ENCODE measurements at regions not wholly inside any gene's neighbourhood (a gene's known extent, or its start where the extent isn't known, plus 50 kb on each side); places are given as distances from the start of the nearest gene placed in this dataset.

DNA sequence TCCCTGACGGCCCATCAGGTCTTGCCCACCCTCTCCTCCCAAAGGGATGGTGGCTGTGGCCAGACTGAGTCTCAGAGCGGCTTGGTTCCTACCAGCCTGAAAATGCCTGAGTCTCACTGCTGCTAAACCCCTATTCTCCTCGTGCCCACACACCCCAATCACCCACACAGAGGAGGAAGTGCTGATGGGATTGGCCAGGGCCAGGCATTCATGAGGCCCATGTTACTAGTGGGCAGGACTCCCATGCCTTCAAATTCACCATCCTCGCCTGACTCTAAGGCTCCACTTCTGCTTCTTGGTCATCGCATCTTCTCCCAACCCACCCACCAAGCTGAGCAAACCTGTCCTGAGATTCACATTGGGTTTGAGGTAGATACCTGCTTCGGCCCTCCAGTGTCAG, 80.1 kb upstream of the CST7 start:
- DNase-seq, result no peak
- Histone ChIP-seq H3K4me3 (ENCODE audit: low read length) (no peak overlapping the region), H3K27me3 (ENCODE audit: control insufficient read depth, insufficient read depth, low read length) (no peaks in the 10 kb centered on the region), H3K36me3 (ENCODE audit: control insufficient read depth, insufficient read depth, low read length) (no peaks in the 10 kb centered on the region), H3K9me3 (ENCODE audit: control insufficient read depth, low read depth, low read length) (no peaks in the 10 kb centered on the region), H3K27ac (ENCODE audit: low read length) (no peak overlapping the region), H3K4me1 (ENCODE audit: control insufficient read depth, insufficient read depth, low read length) (no peaks in the 10 kb centered on the region)
- whole genome bisulfite sequencing (ENCODE audit: insufficient coverage, low lambda C conversion rate), result no CpG with 5 or more reads among the region's 6 CpGs

DNA sequence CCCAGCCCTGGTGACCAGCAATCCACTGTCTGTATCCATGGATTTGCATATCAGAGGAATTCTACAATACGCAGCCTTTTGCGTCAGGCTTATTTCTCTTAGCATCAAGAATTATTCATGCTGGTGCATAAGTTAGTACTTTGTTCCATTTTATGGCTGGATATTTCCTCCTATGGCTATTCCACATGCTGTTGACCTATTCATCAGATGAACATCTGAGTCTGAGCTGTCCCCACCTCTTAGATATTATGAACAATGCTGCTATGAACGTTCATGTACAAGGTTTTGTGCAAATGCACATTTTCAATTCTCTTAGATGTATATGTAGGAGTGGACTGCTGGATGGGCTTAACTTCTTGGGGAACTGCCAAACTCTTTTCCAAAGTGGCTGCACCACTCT, 79.0 kb upstream of the CST7 start:
- no CpG with 5 or more reads among the region's 3 CpGs for WGBS (ENCODE audit: insufficient coverage, low lambda C conversion rate)
- no peaks in the 10 kb centered on the region for H3K27me3 ChIP-seq (ENCODE audit: control insufficient read depth, insufficient read depth, low read length)
- H3K4me1 ChIP-seq (ENCODE audit: control insufficient read depth, insufficient read depth, low read length), result no peaks in the 10 kb centered on the region
- DNase-seq, result no peak
- no peaks in the 10 kb centered on the region for H3K36me3 ChIP-seq (ENCODE audit: control insufficient read depth, insufficient read depth, low read length)
- no peaks in the 10 kb centered on the region for H3K9me3 ChIP-seq (ENCODE audit: control insufficient read depth, low read depth, low read length)
- no peak overlapping the region for H3K4me3 ChIP-seq (ENCODE audit: low read length)
- H3K27ac ChIP-seq (ENCODE audit: low read length), result no peak overlapping the region

DNA sequence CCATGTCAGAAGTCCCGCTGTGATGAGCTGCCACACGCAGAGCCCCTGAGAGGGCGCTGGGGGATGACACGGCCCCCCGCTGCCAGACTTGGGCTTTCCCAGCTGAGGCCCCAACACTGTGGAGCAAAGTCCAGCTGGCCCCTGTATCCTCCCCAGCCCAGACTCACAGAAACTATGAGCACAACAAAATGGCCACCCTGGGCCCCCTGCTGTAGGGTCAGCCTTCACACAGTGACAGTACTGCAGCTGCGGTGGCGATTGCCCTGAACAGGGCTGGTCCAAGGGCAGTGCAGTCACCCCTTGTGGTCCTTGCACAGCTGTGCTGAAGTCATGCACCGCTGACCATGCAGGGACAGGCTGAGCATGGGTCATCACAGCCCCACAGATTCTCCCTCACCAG, 78.2 kb upstream of the CST7 start:
- no peaks in the 10 kb centered on the region for H3K27me3 ChIP-seq (ENCODE audit: control insufficient read depth, insufficient read depth, low read length)
- no peaks in the 10 kb centered on the region for H3K9me3 ChIP-seq (ENCODE audit: control insufficient read depth, low read depth, low read length)
- no CpG with 5 or more reads among the region's 8 CpGs for WGBS (ENCODE audit: insufficient coverage, low lambda C conversion rate)
- no peaks in the 10 kb centered on the region for H3K36me3 ChIP-seq (ENCODE audit: control insufficient read depth, insufficient read depth, low read length)
- no peaks in the 10 kb centered on the region for H3K4me1 ChIP-seq (ENCODE audit: control insufficient read depth, insufficient read depth, low read length)
- no peak overlapping the region for H3K4me3 ChIP-seq (ENCODE audit: low read length)
- no peak overlapping the region for H3K27ac ChIP-seq (ENCODE audit: low read length)
- no peak for DNase-seq

DNA sequence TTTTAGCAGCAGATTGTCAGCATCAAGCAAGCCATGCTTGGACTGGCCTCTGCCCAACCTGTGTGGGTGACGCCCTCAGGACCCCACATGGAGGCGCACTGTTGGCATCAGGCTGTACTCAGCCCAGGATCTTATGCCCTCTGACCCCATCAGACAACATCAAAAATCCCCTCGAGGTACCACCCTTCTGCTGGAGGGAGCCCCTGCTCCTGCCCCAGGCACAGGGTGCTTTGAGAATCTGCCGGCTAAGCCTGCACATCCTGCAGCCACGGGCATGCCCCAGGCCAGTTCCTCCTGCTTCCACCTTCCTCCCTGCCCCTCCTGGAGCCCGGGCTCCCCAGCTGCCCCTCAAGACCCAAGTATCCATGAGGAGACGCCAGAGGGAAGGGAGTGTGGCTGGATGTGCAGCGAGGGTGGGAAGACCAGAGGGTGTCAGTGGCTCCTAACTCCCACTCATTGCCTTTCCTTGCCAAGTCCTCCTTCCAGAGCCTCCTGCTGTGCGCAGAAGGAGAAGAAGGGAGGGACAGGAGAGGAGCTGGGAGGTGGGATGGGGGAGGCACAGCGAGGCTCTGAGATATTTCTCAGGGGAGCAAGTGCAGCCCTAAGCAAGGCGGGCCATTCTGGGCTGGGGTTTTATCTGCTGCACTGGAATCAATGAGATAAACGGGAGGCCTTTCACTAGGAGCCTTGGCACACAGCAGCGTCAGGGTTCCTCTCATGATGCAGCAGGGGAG, 77.4 kb upstream of the CST7 start:
- Histone ChIP-seq H3K9me3 (ENCODE audit: control insufficient read depth, low read depth, low read length) (no peaks in the 10 kb centered on the region), H3K4me3 (ENCODE audit: low read length) (no peak overlapping the region), H3K27ac (ENCODE audit: low read length) (no peak overlapping the region), H3K27me3 (ENCODE audit: control insufficient read depth, insufficient read depth, low read length) (no peaks in the 10 kb centered on the region), H3K36me3 (ENCODE audit: control insufficient read depth, insufficient read depth, low read length) (no peaks in the 10 kb centered on the region), H3K4me1 (ENCODE audit: control insufficient read depth, insufficient read depth, low read length) (no peaks in the 10 kb centered on the region)
- DNase-seq, result no peak
- no CpG with 5 or more reads among the region's 13 CpGs for WGBS (ENCODE audit: insufficient coverage, low lambda C conversion rate)

DNA sequence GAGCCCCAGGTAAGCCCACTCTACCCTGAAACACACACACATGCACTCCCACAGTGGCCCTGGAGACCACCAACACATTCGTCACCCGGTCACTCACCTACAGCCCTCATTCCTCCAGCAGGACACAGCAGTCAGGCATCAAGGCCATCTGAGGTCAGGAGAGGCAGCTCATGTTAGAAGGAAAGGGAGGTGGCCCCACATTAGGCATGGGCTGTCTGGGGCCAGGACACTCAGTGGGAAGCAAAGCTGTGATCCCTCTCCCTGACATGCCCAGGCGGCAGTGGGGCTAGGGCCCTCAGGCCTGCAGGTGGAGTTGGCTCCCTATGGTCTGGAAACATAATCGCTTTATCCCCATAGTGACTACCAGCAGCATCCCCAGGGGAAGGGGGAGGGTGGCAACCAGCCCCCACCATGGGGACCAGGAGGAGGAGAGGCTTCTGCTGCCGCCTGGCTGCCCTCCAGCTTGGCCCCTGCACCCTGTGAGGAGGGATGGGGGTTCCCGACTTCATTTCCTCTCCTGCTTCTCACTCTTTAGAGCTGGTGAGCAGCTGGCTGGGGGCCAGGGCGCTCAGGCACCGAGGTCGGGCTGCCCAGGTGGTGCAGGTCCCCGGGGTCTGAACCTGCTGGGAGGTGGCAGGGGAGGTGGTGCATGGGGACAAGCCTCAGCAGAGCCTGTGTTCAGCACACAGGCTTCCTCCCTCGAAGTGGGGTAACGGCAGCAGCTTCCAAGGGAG, 76.6 kb upstream of the CST7 start:
- Histone ChIP-seq H3K27ac (ENCODE audit: low read length) (no peak overlapping the region), H3K36me3 (ENCODE audit: control insufficient read depth, insufficient read depth, low read length) (no peaks in the 10 kb centered on the region), H3K9me3 (ENCODE audit: control insufficient read depth, low read depth, low read length) (no peaks in the 10 kb centered on the region), H3K4me1 (ENCODE audit: control insufficient read depth, insufficient read depth, low read length) (no peaks in the 10 kb centered on the region), H3K27me3 (ENCODE audit: control insufficient read depth, insufficient read depth, low read length) (no peaks in the 10 kb centered on the region), H3K4me3 (ENCODE audit: low read length) (no peak overlapping the region)
- WGBS (ENCODE audit: insufficient coverage, low lambda C conversion rate), result no CpG with 5 or more reads among the region's 12 CpGs
- DNase-seq, result no peak

DNA sequence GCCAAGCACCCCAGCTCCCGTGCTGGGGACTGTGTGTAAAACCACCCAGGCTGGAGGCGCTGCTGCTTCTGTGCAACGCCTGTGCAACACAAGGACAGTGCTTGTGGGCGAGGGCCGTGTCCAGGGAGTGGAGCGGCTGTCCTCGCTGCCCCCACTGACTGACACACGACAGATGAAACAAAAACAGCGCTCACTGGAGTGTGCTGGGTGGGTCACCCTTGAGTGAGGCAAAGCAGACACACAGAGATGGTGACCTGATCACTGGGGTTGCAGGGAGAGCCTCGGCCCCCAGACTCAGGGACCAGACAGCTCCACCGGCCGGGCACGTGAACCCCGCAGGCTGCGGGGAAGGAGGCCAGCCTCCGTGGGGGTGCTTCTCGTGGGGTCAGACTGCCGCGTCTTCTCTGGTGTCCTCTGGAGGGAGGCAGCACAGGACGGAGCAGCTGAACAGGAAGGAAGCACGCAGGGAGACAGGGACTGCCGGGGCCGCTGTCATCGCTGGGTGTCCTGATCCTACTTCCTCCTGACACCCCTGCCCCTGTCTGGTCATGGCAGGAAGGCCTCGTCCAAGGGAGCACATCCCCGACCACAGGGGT, 75.9 kb upstream of the CST7 start:
- H3K9me3 ChIP-seq (ENCODE audit: control insufficient read depth, low read depth, low read length), result no peaks in the 10 kb centered on the region
- no peak for DNase-seq
- no peak overlapping the region for H3K27ac ChIP-seq (ENCODE audit: low read length)
- H3K4me3 ChIP-seq (ENCODE audit: low read length), result no peak overlapping the region
- no CpG with 5 or more reads among the region's 26 CpGs for WGBS (ENCODE audit: insufficient coverage, low lambda C conversion rate)
- H3K36me3 ChIP-seq (ENCODE audit: control insufficient read depth, insufficient read depth, low read length), result no peaks in the 10 kb centered on the region
- no peaks in the 10 kb centered on the region for H3K27me3 ChIP-seq (ENCODE audit: control insufficient read depth, insufficient read depth, low read length)
- no peaks in the 10 kb centered on the region for H3K4me1 ChIP-seq (ENCODE audit: control insufficient read depth, insufficient read depth, low read length)

DNA sequence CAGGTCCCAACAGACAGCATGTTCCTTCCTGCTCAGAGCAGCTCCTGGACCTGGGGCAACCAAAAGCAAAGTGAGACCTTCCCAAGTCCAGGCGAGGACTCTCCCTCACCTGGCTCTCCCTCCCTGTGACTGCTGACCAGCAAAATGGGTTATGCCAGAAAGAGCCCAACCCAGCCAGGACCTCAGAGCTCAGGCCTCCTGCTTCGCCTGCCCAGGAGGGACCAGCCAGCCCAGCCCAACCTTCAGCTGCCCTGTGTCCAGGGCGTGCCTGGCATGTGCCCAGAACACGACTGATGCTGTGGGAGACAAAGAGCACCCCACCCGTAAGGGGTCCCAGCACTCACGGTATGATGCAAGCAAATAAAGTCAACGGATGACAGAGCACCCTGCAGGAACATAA, 74.0 kb upstream of the CST7 start:
- Histone ChIP-seq H3K27ac (ENCODE audit: low read length) (no peak overlapping the region), H3K9me3 (ENCODE audit: control insufficient read depth, low read depth, low read length) (no peaks in the 10 kb centered on the region), H3K4me3 (ENCODE audit: low read length) (no peak overlapping the region), H3K36me3 (ENCODE audit: control insufficient read depth, insufficient read depth, low read length) (no peaks in the 10 kb centered on the region), H3K27me3 (ENCODE audit: control insufficient read depth, insufficient read depth, low read length) (no peaks in the 10 kb centered on the region), H3K4me1 (ENCODE audit: control insufficient read depth, insufficient read depth, low read length) (no peaks in the 10 kb centered on the region)
- no CpG with 5 or more reads among the region's 7 CpGs for WGBS (ENCODE audit: insufficient coverage, low lambda C conversion rate)
- DNase-seq, result no peak

DNA sequence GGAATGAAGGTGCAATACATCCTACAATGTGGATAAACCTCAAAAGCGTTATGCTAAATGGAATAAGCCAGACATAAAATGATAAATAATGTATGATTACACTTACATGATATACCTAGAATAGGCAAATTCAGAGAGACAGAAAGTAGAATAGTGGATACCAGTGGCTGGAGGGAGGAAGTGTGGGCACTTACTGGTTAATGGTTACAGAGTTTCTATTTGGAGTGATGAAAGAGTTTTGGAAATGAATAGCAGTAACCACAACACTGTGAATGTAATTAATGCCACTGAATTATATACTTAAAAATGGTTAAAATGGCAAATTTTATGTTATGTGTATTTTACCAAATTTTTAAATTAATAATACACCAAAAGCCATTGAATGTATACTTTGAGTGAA, 71.4 kb upstream of the CST7 start:
- DNase-seq, result no peak
- WGBS (ENCODE audit: insufficient coverage, low lambda C conversion rate), result 100% methylated on average over 1 of the region's 1 CpG
- Histone ChIP-seq H3K27ac (ENCODE audit: low read length) (no peak overlapping the region), H3K27me3 (ENCODE audit: control insufficient read depth, insufficient read depth, low read length) (no peaks in the 10 kb centered on the region), H3K9me3 (ENCODE audit: control insufficient read depth, low read depth, low read length) (no peaks in the 10 kb centered on the region), H3K36me3 (ENCODE audit: control insufficient read depth, insufficient read depth, low read length) (no peaks in the 10 kb centered on the region), H3K4me3 (ENCODE audit: low read length) (no peak overlapping the region), H3K4me1 (ENCODE audit: control insufficient read depth, insufficient read depth, low read length) (no peaks in the 10 kb centered on the region)

DNA sequence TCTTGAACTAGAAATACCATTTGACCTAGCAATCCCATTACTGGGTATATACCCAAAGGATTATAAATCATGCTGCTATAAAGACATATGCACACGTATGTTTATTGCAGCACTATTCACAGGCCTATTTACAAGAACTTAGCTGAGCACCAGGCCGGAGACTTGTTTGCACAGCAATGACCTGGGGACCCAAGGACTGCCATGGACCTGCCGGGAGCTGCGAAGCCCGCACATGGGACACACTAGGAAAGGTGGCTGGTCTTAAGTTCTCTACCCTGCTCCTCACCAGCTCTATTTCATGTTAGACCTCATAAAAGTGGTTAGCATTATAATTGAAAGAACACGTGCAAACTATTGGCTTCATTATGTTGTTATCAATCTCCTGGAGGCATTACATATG, 70.4 kb upstream of the CST7 start:
- Histone ChIP-seq H3K36me3 (ENCODE audit: control insufficient read depth, insufficient read depth, low read length) (no peaks in the 10 kb centered on the region), H3K27me3 (ENCODE audit: control insufficient read depth, insufficient read depth, low read length) (no peaks in the 10 kb centered on the region), H3K9me3 (ENCODE audit: control insufficient read depth, low read depth, low read length) (no peaks in the 10 kb centered on the region), H3K4me3 (ENCODE audit: low read length) (no peak overlapping the region), H3K4me1 (ENCODE audit: control insufficient read depth, insufficient read depth, low read length) (no peaks in the 10 kb centered on the region), H3K27ac (ENCODE audit: low read length) (no peak overlapping the region)
- DNase-seq, result no peak
- no CpG with 5 or more reads among the region's 6 CpGs for WGBS (ENCODE audit: insufficient coverage, low lambda C conversion rate)

DNA sequence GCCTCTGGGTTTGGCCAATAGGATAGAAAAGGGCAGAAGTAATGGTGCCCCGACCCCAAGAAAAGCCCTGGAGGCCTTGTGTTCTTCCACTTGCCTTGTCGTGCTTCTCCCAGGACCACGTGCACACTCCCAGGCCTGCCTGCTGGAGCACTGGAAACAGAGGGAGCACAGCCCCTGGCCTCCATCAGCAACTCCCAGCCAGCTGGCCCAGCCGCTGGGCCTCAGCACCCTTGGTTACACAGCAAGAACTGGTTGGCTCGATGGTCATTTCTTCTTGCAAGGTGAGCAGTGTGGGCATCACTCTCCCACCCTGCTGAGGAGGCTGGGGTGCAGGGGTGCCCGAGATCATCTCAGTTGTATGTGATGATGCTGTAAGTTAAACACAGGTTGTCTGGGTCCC, 69.2 kb upstream of the CST7 start:
- Histone ChIP-seq H3K9me3 (ENCODE audit: control insufficient read depth, low read depth, low read length) (no peaks in the 10 kb centered on the region), H3K4me3 (ENCODE audit: low read length) (no peak overlapping the region), H3K4me1 (ENCODE audit: control insufficient read depth, insufficient read depth, low read length) (no peaks in the 10 kb centered on the region), H3K27ac (ENCODE audit: low read length) (no peak overlapping the region), H3K27me3 (ENCODE audit: control insufficient read depth, insufficient read depth, low read length) (no peaks in the 10 kb centered on the region), H3K36me3 (ENCODE audit: control insufficient read depth, insufficient read depth, low read length) (no peaks in the 10 kb centered on the region)
- no peak for DNase-seq
- no CpG with 5 or more reads among the region's 6 CpGs for WGBS (ENCODE audit: insufficient coverage, low lambda C conversion rate)
